ENCODE measurements at regions not wholly inside any gene's neighbourhood (a gene's known extent, or its start where the extent isn't known, plus 50 kb on each side); places are given as distances from the start of the nearest gene placed in this dataset.

DNA sequence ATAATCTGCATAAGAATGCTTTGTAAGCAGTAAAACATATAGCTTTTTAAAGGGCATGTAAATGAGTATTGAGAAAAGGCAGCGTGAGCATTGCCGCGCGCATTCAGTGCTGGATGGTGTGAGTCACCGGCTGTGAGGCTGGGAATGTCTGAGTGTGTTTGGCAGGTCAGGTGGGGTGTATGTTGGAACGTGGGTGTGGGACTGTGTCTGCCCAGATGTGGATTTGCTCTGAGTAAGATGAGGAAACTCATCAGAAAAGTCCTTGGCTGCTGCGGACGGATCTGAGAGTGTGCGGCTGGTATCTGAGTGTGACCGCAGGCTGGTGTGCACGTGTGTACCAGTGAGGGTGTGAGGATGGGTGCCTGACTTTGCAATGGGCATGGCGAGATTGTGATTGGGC, 66.2 kb upstream of the NECTIN1 start:
- H3K9me3 ChIP-seq (replicated peaks; ENCODE audit: control insufficient read depth, insufficient read depth, low read depth, low read length): no peaks in the 10 kb centered on the region
- peaks cover 9% of the 10 kb centered on the region; the same call in 1 of the 2 replicates for H4K20me1 ChIP-seq (replicated peaks; ENCODE audit: control insufficient read depth, insufficient read depth, low read length)
- no peak overlapping the region for H3K4me3 ChIP-seq
- no peak overlapping the region for H3K9ac ChIP-seq (ENCODE audit: insufficient read depth in 1 of 2, low read depth in 2 of 2, low read length in 2 of 2)
- intact Hi-C loops (cut with micrococcal nuclease) (no loop called here), in situ Hi-C loops (cut with MboI) (no loop called here)
- H3K4me2 ChIP-seq (ENCODE audit: insufficient read depth, low read length): no peak overlapping the region
- BruUV-seq (replicated peaks): no TSS peak
- no peak for DNase-seq (ENCODE audit: extremely low read depth in 1 of 4, low spot score in 3 of 4)
- WGBS (ENCODE audit: insufficient coverage, low coverage, missing lambda C conversion rate): under 1% methylated on average over 11 of the region's 12 CpGs
- no peak overlapping the region for H2AFZ ChIP-seq (ENCODE audit: low read depth, low read length)
- H3K36me3 ChIP-seq (ENCODE audit: control insufficient read depth, insufficient read depth, low read length): no peaks in the 10 kb centered on the region
- ChIA-PET POLR2A (interaction anchor here (1.1 kb wide), 1 partner anchor 11 kb away, joined by 4 read pairs; no protein-coding TSS in a partner anchor), CTCF (ENCODE audit: low intra/inter-chr PET ratio) (no interaction called here)
- H3K4me1 ChIP-seq (replicated peaks in 1 of 2; ENCODE audit: control insufficient read depth in 2 of 2, insufficient read depth in 2 of 2, low read length in 2 of 2): peaks cover 0 to 2% of the 10 kb centered on the region in 2 experiments; a peak in 1 of 5 replicates
- no peak for ATAC-seq
- H3K27ac ChIP-seq (ENCODE audit: extremely low read depth, low read depth, low read length): no peak overlapping the region
- TF ChIP-seq, protein P1, sequence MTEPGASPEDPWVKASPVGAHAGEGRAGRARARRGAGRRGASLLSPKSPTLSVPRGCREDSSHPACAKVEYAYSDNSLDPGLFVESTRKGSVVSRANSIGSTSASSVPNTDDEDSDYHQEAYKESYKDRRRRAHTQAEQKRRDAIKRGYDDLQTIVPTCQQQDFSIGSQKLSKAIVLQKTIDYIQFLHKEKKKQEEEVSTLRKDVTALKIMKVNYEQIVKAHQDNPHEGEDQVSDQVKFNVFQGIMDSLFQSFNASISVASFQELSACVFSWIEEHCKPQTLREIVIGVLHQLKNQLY (CRISPR knock-in tag; conservative IDR thresholded peaks at IDR 0.05): no peak
- TF ChIP-seq, protein P2, sequence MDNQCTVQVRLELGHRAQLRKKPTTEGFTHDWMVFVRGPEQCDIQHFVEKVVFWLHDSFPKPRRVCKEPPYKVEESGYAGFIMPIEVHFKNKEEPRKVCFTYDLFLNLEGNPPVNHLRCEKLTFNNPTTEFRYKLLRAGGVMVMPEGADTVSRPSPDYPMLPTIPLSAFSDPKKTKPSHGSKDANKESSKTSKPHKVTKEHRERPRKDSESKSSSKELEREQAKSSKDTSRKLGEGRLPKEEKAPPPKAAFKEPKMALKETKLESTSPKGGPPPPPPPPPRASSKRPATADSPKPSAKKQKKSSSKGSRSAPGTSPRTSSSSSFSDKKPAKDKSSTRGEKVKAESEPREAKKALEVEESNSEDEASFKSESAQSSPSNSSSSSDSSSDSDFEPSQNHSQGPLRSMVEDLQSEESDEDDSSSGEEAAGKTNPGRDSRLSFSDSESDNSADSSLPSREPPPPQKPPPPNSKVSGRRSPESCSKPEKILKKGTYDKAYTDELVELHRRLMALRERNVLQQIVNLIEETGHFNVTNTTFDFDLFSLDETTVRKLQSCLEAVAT (IDR thresholded peaks at IDR 0.05): no peak
- TF ChIP-seq ESRRB (CRISPR knock-in tag; IDR thresholded peaks at IDR 0.05; ENCODE audit: borderline replicate concordance): no peak
- TF ChIP-seq ZBTB8A (IDR thresholded peaks at IDR 0.05; ENCODE audit: partially characterized antibody): no peak
- TF ChIP-seq, protein P3, sequence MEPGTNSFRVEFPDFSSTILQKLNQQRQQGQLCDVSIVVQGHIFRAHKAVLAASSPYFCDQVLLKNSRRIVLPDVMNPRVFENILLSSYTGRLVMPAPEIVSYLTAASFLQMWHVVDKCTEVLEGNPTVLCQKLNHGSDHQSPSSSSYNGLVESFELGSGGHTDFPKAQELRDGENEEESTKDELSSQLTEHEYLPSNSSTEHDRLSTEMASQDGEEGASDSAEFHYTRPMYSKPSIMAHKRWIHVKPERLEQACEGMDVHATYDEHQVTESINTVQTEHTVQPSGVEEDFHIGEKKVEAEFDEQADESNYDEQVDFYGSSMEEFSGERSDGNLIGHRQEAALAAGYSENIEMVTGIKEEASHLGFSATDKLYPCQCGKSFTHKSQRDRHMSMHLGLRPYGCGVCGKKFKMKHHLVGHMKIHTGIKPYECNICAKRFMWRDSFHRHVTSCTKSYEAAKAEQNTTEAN (CRISPR knock-in tag; IDR thresholded peaks at IDR 0.05): no peak
- TF ChIP-seq ADNP (tag; IDR thresholded peaks at IDR 0.05): no peak
- peaks cover 4 to 65% of the 10 kb centered on the region in 2 experiments; a peak in 3 of 5 replicates for H3K27me3 ChIP-seq (ENCODE audit: control insufficient read depth in 2 of 2, insufficient read depth in 2 of 2, low read length in 2 of 2)
- no peaks in the 10 kb centered on the region for H3K79me2 ChIP-seq (ENCODE audit: control insufficient read depth, insufficient read depth, low read length)
- FAIRE-seq: no peak
- no peaks in the 10 kb centered on the region for H3K9me1 ChIP-seq (ENCODE audit: control insufficient read depth, insufficient read depth, low read length)

All from K562 (cell line).